OCI-LY7 (cell line): ENCODE measurements at regions not wholly inside any gene's neighbourhood (a gene's known extent, or its start where the extent isn't known, plus 50 kb on each side); places are given as distances from the start of the nearest gene placed in this dataset.

Source experiments
- EZH2phosphoT487 ChIP-seq: fragments of 200-600 bp; sonication (generic); IDR thresholded peaks from 2 replicates; pipeline ENCODE4 v1.6.1; 2018; ENCODE audit warnings: low read depth, borderline replicate concordance, mild to moderate bottlenecking, mixed run types, antibody characterized with exemption, low read length, moderate library complexity, mixed read lengths
- TF ChIP-seq, protein P1 (sequence below): fragments of 200-600 bp; sonication (generic); conservative IDR thresholded peaks from 2 replicates; pipeline ENCODE4 v1.5.1; 2014; ENCODE audit warnings: mild to moderate bottlenecking, antibody characterized with exemption, low read length, moderate library complexity, mixed read lengths

DNA sequence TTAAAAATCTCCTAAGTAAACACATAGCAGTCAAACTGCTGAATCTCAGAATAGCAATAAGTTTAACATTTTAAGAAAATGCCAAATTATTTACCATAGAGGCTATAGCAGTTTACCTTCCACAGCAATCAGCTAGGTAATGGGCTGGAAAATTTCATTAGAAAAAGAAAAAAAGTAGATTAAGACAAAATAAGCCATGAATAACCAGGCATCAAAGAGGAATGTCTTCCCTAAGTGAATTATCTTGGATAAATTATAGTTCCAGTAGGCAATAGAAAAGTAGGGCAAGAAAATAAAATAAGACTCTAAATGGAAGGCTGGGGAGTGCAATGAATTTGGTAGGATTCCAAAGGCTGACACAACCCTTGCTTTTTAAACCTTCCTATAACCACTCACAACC, 722.8 kb downstream of the TRAM1L1 start:
- TF ChIP-seq, protein P1, sequence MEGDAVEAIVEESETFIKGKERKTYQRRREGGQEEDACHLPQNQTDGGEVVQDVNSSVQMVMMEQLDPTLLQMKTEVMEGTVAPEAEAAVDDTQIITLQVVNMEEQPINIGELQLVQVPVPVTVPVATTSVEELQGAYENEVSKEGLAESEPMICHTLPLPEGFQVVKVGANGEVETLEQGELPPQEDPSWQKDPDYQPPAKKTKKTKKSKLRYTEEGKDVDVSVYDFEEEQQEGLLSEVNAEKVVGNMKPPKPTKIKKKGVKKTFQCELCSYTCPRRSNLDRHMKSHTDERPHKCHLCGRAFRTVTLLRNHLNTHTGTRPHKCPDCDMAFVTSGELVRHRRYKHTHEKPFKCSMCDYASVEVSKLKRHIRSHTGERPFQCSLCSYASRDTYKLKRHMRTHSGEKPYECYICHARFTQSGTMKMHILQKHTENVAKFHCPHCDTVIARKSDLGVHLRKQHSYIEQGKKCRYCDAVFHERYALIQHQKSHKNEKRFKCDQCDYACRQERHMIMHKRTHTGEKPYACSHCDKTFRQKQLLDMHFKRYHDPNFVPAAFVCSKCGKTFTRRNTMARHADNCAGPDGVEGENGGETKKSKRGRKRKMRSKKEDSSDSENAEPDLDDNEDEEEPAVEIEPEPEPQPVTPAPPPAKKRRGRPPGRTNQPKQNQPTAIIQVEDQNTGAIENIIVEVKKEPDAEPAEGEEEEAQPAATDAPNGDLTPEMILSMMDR = no peak
- TF ChIP-seq EZH2phosphoT487 = no peak
